ENCODE measurements at regions not wholly inside any gene's neighbourhood (a gene's known extent, or its start where the extent isn't known, plus 50 kb on each side); places are given as distances from the start of the nearest gene placed in this dataset.

- TF ChIP-seq EZH2phosphoT487 (IDR thresholded peaks at IDR 0.05) (no peak), CTCF (IDR thresholded peaks at IDR 0.05) (no peak)
Observed at GRCh38 chr18:55089610-55090009, 130.3 kb upstream of the CCDC68 start.

Measured in neural progenitor cell (in vitro differentiated cells).